Smooth muscle cell (in vitro differentiated cells): ENCODE measurements at regions not wholly inside any gene's neighbourhood (a gene's known extent, or its start where the extent isn't known, plus 50 kb on each side); places are given as distances from the start of the nearest gene placed in this dataset.

Experiments
- DNase-seq: peaks from one replicate; lab custom pipeline; 2025; ENCODE audit not compliant: unreplicated experiment; lab: John Stamatoyannopoulos, UW
- H2AFZ ChIP-seq: fragments of 200-600 bp; sonication (generic); 2 replicates; pipeline ENCODE4 v1.6.0; 2016; ENCODE audit warnings: antibody characterized with exemption, low read depth, mild to moderate bottlenecking
- H3F3A ChIP-seq: fragments of 200-600 bp; sonication (generic); 2 replicates; pipeline ENCODE4 v1.6.0; 2017; ENCODE audit warnings: antibody characterized with exemption, low read depth
- H3K27ac ChIP-seq: fragments of 200-600 bp; sonication (generic); 2 replicates; pipeline ENCODE4 v1.5.1; 2016; ENCODE audit warnings: low read depth, mild to moderate bottlenecking
- H3K27me3 ChIP-seq: fragments of 200-600 bp; sonication (generic); 2 replicates; pipeline ENCODE4 v1.6.1; 2016; ENCODE audit warnings: low read depth, mild to moderate bottlenecking
- H3K36me3 ChIP-seq: fragments of 200-600 bp; sonication (generic); 2 replicates; pipeline ENCODE4 v1.5.1; 2016; ENCODE audit warnings: low read depth
- H3K4me1 ChIP-seq: fragments of 200-600 bp; sonication (generic); 2 replicates; pipeline ENCODE4 v1.5.1; 2016; ENCODE audit warnings: low read depth
- H3K4me2 ChIP-seq: fragments of 200-600 bp; sonication (generic); 2 replicates; pipeline ENCODE4 v1.6.0; 2016; ENCODE audit warnings: mild to moderate bottlenecking
- H3K4me3 ChIP-seq: fragments of 200-600 bp; sonication (generic); 2 replicates; pipeline ENCODE4 v1.5.1; 2016; ENCODE audit warnings: mild to moderate bottlenecking
- H3K79me2 ChIP-seq: fragments of 200-600 bp; sonication (generic); 2 replicates; pipeline ENCODE4 v1.6.0; 2016; ENCODE audit warnings: low read depth, mild to moderate bottlenecking
- H3K9ac ChIP-seq: fragments of 200-600 bp; sonication (generic); 2 replicates; pipeline ENCODE4 v1.6.0; 2016; ENCODE audit warnings: low read depth
- H3K9me3 ChIP-seq: fragments of 200-600 bp; sonication (generic); replicated peaks from 2 replicates; pipeline ENCODE4 v1.5.1; 2016; ENCODE audit warnings: low read depth
- H4K20me1 ChIP-seq: fragments of 200-600 bp; sonication (generic); 2 replicates; pipeline ENCODE4 v1.6.0; 2016; ENCODE audit warnings: low read depth
- CTCF ChIP-seq: fragments of 200-600 bp; sonication (generic); IDR thresholded peaks from 2 replicates; pipeline ENCODE4 v1.5.1; 2017; ENCODE audit warnings: borderline replicate concordance, mild to moderate bottlenecking, antibody characterized with exemption; ENCODE audit not compliant: insufficient read depth, poor library complexity, severe bottlenecking
- WGBS: methylation state at CpG from one replicate; pipeline ENCODE4 v1.1.7; 2016; ENCODE audit warnings: low lambda C conversion rate; 5-methylcytosine and 5-hydroxymethylcytosine counted together

GRCh38 chr1:4397196-4397595 is 257.2 kb upstream of the AJAP1 start:
- H3K27ac ChIP-seq = no peak overlapping the region

GRCh38 chr1:4402032-4402431 is 252.4 kb upstream of the AJAP1 start:
- no peaks in the 10 kb centered on the region for H3K4me1 ChIP-seq
- TF ChIP-seq CTCF = no peak
- H3K9me3 ChIP-seq = no peaks in the 10 kb centered on the region
- no peaks in the 10 kb centered on the region for H3K36me3 ChIP-seq
- H3F3A ChIP-seq = no peaks in the 10 kb centered on the region
- no peak overlapping the region for H3K4me3 ChIP-seq
- H3K79me2 ChIP-seq = no peaks in the 10 kb centered on the region
- H4K20me1 ChIP-seq = no peaks in the 10 kb centered on the region
- H2AFZ ChIP-seq = no peak overlapping the region
- H3K9ac ChIP-seq = no peak overlapping the region
- H3K4me2 ChIP-seq = no peak overlapping the region
- H3K27me3 ChIP-seq = no peaks in the 10 kb centered on the region
- no peak for DNase-seq
- no peak overlapping the region for H3K27ac ChIP-seq
- WGBS = 97% methylated on average over 1 of the region's 1 CpG

More at GRCh38 chr1:4397196-4397595, 257.2 kb upstream of the AJAP1 start:
- no peak overlapping the region for H2AFZ ChIP-seq
- H3K9ac ChIP-seq = no peak overlapping the region
- no peaks in the 10 kb centered on the region for H3F3A ChIP-seq
- 86% methylated on average over 4 of the region's 4 CpGs for WGBS
- no peaks in the 10 kb centered on the region for H3K79me2 ChIP-seq
- H3K36me3 ChIP-seq = no peaks in the 10 kb centered on the region
- DNase-seq = no peak
- no peak overlapping the region for H3K4me3 ChIP-seq
- H3K27me3 ChIP-seq = no peaks in the 10 kb centered on the region
- no peaks in the 10 kb centered on the region for H3K9me3 ChIP-seq
- TF ChIP-seq CTCF = no peak
- no peaks in the 10 kb centered on the region for H4K20me1 ChIP-seq
- no peak overlapping the region for H3K4me2 ChIP-seq
- no peaks in the 10 kb centered on the region for H3K4me1 ChIP-seq

- Histone ChIP-seq H4K20me1 (no peaks in the 10 kb centered on the region), H3K4me2 (no peak overlapping the region), H3K27ac (no peak overlapping the region), H3K9me3 (no peaks in the 10 kb centered on the region), H3K27me3 (no peaks in the 10 kb centered on the region), H3K9ac (no peak overlapping the region), H3F3A (no peaks in the 10 kb centered on the region), H3K4me3 (no peak overlapping the region), H2AFZ (no peak overlapping the region), H3K79me2 (no peaks in the 10 kb centered on the region), H3K36me3 (no peaks in the 10 kb centered on the region), H3K4me1 (no peaks in the 10 kb centered on the region)
- 87% methylated on average over 12 of the region's 12 CpGs for WGBS
- DNase-seq = no peak
- TF ChIP-seq CTCF = no peak
Observed at GRCh38 chr1:4404854-4405590, 249.4 kb upstream of the AJAP1 start.

GRCh38 chr1:4407851-4408250 is 246.6 kb upstream of the AJAP1 start:
- Histone ChIP-seq H3K27me3 (no peaks in the 10 kb centered on the region), H3K4me3 (no peak overlapping the region), H3K79me2 (no peaks in the 10 kb centered on the region), H3F3A (no peaks in the 10 kb centered on the region), H4K20me1 (no peaks in the 10 kb centered on the region), H3K4me2 (no peak overlapping the region), H3K9ac (no peak overlapping the region), H2AFZ (no peak overlapping the region), H3K27ac (no peak overlapping the region), H3K36me3 (no peaks in the 10 kb centered on the region), H3K9me3 (no peaks in the 10 kb centered on the region), H3K4me1 (no peaks in the 10 kb centered on the region)
- WGBS = 93% methylated on average over 16 of the region's 16 CpGs
- DNase-seq = no peak
- TF ChIP-seq CTCF = no peak
